GM12892 (cell line): ENCODE measurements at regions not wholly inside any gene's neighbourhood (a gene's known extent, or its start where the extent isn't known, plus 50 kb on each side); places are given as distances from the start of the nearest gene placed in this dataset.

ENCODE experiments used
- POLR2A ChIP-seq: IDR thresholded peaks from 2 replicates; pipeline ENCODE4 v1.6.1; 2011; ENCODE audit warnings: low read depth, low read length, control low read depth
- POLR2AphosphoS5 ChIP-seq: IDR thresholded peaks from 2 replicates; pipeline ENCODE4 v1.6.1; 2011; ENCODE audit warnings: low read depth, low read length, control low read depth
- TAF1 ChIP-seq: IDR thresholded peaks from 2 replicates; pipeline ENCODE4 v1.6.1; 2011; ENCODE audit warnings: low read depth, mild to moderate bottlenecking, control low read depth, low read length, borderline replicate concordance

DNA sequence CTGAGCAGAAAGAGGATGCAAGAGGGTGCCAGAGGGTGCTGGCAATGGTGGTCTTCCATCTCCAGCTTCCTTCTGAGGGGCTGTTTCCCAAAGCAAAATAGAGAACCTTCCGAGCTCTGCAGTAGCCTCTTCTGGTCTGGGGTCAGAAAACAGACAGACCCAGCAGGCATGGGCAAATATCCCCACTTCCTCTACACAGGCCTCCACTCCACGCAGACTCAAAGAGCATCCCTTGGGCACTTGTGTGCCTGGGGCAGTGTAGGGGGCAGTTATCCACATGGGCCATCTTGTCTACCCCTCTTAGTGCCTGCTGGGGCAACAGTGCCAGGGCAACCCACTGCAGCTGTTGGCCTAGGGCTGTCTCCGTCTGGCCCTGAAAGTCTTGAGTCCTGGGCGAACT, 231.9 kb downstream of the TTC8 start:
- no peak for TF ChIP-seq POLR2AphosphoS5
- no peak for TF ChIP-seq POLR2A
- no peak for TF ChIP-seq TAF1
